ENCODE measurements at regions not wholly inside any gene's neighbourhood (a gene's known extent, or its start where the extent isn't known, plus 50 kb on each side); places are given as distances from the start of the nearest gene placed in this dataset.
"Not testable (repeated sequence)": the region's sequence is repeated elsewhere in the genome, so short reads cannot be mapped to it uniquely, and the experiment has no call there.

- Histone ChIP-seq H3K9ac (no peak overlapping the region), H3K27ac (no peak overlapping the region), H3K27me3 (no peaks in the 10 kb centered on the region), H3K36me3 (no peaks in the 10 kb centered on the region), H3K9me3 (no peaks in the 10 kb centered on the region), H4K20me1 (no peaks in the 10 kb centered on the region), H3K4me1 (peaks cover 15% of the 10 kb centered on the region), H3K4me2 (no peak overlapping the region), H3K4me3 (no peak overlapping the region)
- no peak for TF ChIP-seq Cebpa-rat (IDR thresholded peaks at IDR 0.05)
Observed at GRCh38 chr20:50436052-50436656, 74.0 kb upstream of the PTPN1 start.

GRCh38 chr20:50436696-50437095, 73.5 kb upstream of the PTPN1 start:
- no peak for TF ChIP-seq Cebpa-rat (IDR thresholded peaks at IDR 0.05)
- Histone ChIP-seq H3K9ac (no peak overlapping the region), H3K4me2 (no peak overlapping the region), H3K27ac (no peak overlapping the region), H3K4me1 (peaks cover 20% of the 10 kb centered on the region), H3K36me3 (no peaks in the 10 kb centered on the region), H3K9me3 (no peaks in the 10 kb centered on the region), H3K4me3 (no peak overlapping the region), H4K20me1 (no peaks in the 10 kb centered on the region), H3K27me3 (no peaks in the 10 kb centered on the region)

- no peak overlapping the region for H3K4me3 ChIP-seq
- H3K27ac ChIP-seq, result no peak overlapping the region
- no peaks in the 10 kb centered on the region for H4K20me1 ChIP-seq
- no peak for TF ChIP-seq Cebpa-rat (IDR thresholded peaks at IDR 0.05)
- no peaks in the 10 kb centered on the region for H3K36me3 ChIP-seq
- H3K9ac ChIP-seq, result no peak overlapping the region
- peaks cover 23% of the 10 kb centered on the region for H3K4me1 ChIP-seq
- H3K4me2 ChIP-seq, result no peak overlapping the region
- H3K27me3 ChIP-seq, result no peaks in the 10 kb centered on the region
- no peaks in the 10 kb centered on the region for H3K9me3 ChIP-seq
Observed at GRCh38 chr20:50438986-50439407, 71.2 kb upstream of the PTPN1 start.

- Histone ChIP-seq H3K4me1 (peaks cover 18% of the 10 kb centered on the region), H4K20me1 (no peaks in the 10 kb centered on the region), H3K36me3 (no peaks in the 10 kb centered on the region), H3K27me3 (no peaks in the 10 kb centered on the region), H3K4me2 (no peak overlapping the region), H3K4me3 (no peak overlapping the region), H3K9ac (no peak overlapping the region), H3K27ac (no peak overlapping the region), H3K9me3 (no peaks in the 10 kb centered on the region)
- no peak for TF ChIP-seq Cebpa-rat (IDR thresholded peaks at IDR 0.05)
Observed at GRCh38 chr20:50439539-50440453, 70.4 kb upstream of the PTPN1 start.

GRCh38 chr20:50442512-50442911, 67.7 kb upstream of the PTPN1 start:
- Histone ChIP-seq H3K4me1 (peaks cover 21% of the 10 kb centered on the region), H3K4me2 (no peak overlapping the region), H3K9me3 (no peaks in the 10 kb centered on the region), H4K20me1 (no peaks in the 10 kb centered on the region), H3K9ac (no peak overlapping the region), H3K27me3 (no peaks in the 10 kb centered on the region), H3K36me3 (no peaks in the 10 kb centered on the region), H3K27ac (no peak overlapping the region), H3K4me3 (no peak overlapping the region)
- no peak for TF ChIP-seq Cebpa-rat (IDR thresholded peaks at IDR 0.05)

GRCh38 chr20:50445354-50446151, 64.6 kb upstream of the PTPN1 start:
- H3K4me1 ChIP-seq, result peaks cover 32% of the 10 kb centered on the region
- no peaks in the 10 kb centered on the region for H3K27me3 ChIP-seq
- H4K20me1 ChIP-seq, result no peaks in the 10 kb centered on the region
- H3K9ac ChIP-seq, result no peak overlapping the region
- no peaks in the 10 kb centered on the region for H3K36me3 ChIP-seq
- no peak overlapping the region for H3K4me2 ChIP-seq
- H3K4me3 ChIP-seq, result no peak overlapping the region
- no peak for TF ChIP-seq Cebpa-rat (IDR thresholded peaks at IDR 0.05)
- H3K27ac ChIP-seq, result no peak overlapping the region
- H3K9me3 ChIP-seq, result no peaks in the 10 kb centered on the region

- no peak for TF ChIP-seq Cebpa-rat (IDR thresholded peaks at IDR 0.05)
- Histone ChIP-seq H3K36me3 (no peaks in the 10 kb centered on the region), H3K4me1 (peaks cover 32% of the 10 kb centered on the region), H3K9ac (no peak overlapping the region), H3K9me3 (no peaks in the 10 kb centered on the region), H3K27ac (no peak overlapping the region), H3K4me2 (no peak overlapping the region), H3K27me3 (no peaks in the 10 kb centered on the region), H4K20me1 (no peaks in the 10 kb centered on the region; the same call in 1 of the 2 replicates), H3K4me3 (no peak overlapping the region)
Observed at GRCh38 chr20:50446351-50447101, 63.7 kb upstream of the PTPN1 start.

GRCh38 chr20:50447102-50447804, 62.9 kb upstream of the PTPN1 start:
- Histone ChIP-seq H3K4me2 (no peak overlapping the region), H3K9me3 (no peaks in the 10 kb centered on the region), H3K4me3 (no peak overlapping the region), H3K27me3 (no peaks in the 10 kb centered on the region), H3K27ac (no peak overlapping the region), H3K4me1 (peaks cover 35% of the 10 kb centered on the region), H3K9ac (no peak overlapping the region), H4K20me1 (no peaks in the 10 kb centered on the region; the same call in 1 of the 2 replicates), H3K36me3 (no peaks in the 10 kb centered on the region)
- TF ChIP-seq Cebpa-rat (IDR thresholded peaks at IDR 0.05), result no peak

GRCh38 chr20:50447817-50448216, 62.4 kb upstream of the PTPN1 start:
- TF ChIP-seq Cebpa-rat (IDR thresholded peaks at IDR 0.05), result no peak
- no peak overlapping the region for H3K27ac ChIP-seq

GRCh38 chr20:50448625-50449403, 61.4 kb upstream of the PTPN1 start:
- not testable (repeated sequence) for H3K27ac ChIP-seq

More at GRCh38 chr20:50447817-50448216, 62.4 kb upstream of the PTPN1 start:
- Histone ChIP-seq H3K27me3 (no peaks in the 10 kb centered on the region), H3K4me2 (no peak overlapping the region), H3K36me3 (no peaks in the 10 kb centered on the region), H3K9ac (no peak overlapping the region), H3K4me1 (peaks cover 37% of the 10 kb centered on the region), H3K4me3 (no peak overlapping the region), H4K20me1 (no peaks in the 10 kb centered on the region; the same call in 1 of the 2 replicates), H3K9me3 (no peaks in the 10 kb centered on the region)

More at GRCh38 chr20:50448625-50449403, 61.4 kb upstream of the PTPN1 start:
- H4K20me1 ChIP-seq, H3K36me3 ChIP-seq, H3K4me2 ChIP-seq, H3K9me3 ChIP-seq, H3K4me3 ChIP-seq, H3K27me3 ChIP-seq, H3K9ac ChIP-seq: not testable (repeated sequence)
- H3K4me1 ChIP-seq, result peaks cover 37% of the 10 kb centered on the region
